C4-2B (cell line): ENCODE measurements at regions not wholly inside any gene's neighbourhood (a gene's known extent, or its start where the extent isn't known, plus 50 kb on each side); places are given as distances from the start of the nearest gene placed in this dataset.

Experiments
- CTCF ChIP-seq: fragments of 450-650 bp; conservative IDR thresholded peaks from 2 replicates; pipeline ENCODE4 v1.5.1; 2017; ENCODE audit warnings: mild to moderate bottlenecking
- ZFX ChIP-seq: fragments of 450-650 bp; IDR thresholded peaks from 2 replicates; pipeline ENCODE4 v1.6.1; 2017

- TF ChIP-seq CTCF: no peak
- TF ChIP-seq ZFX: no peak
Measured at GRCh38 chrX:3780564-3780963, 67.1 kb upstream of the PRKX start.
